Colonic mucosa (tissue), 4 donors: ENCODE measurements at regions not wholly inside any gene's neighbourhood (a gene's known extent, or its start where the extent isn't known, plus 50 kb on each side); places are given as distances from the start of the nearest gene placed in this dataset.

Experiments
- DNase-seq: peaks from one replicate; pipeline ENCODE4 v3.0.0-alpha.2; 2020
- H3K27ac ChIP-seq: fragments of 200-600 bp; one replicate; pipeline ENCODE4 v1.8.0; 2021
- H3K27me3 ChIP-seq: fragments of 200-600 bp; one replicate; pipeline ENCODE4 v1.8.0; 2021
- H3K36me3 ChIP-seq: fragments of 200-600 bp; one replicate; pipeline ENCODE4 v1.8.0; 2021
- H3K4me1 ChIP-seq: fragments of 200-600 bp; one replicate; pipeline ENCODE4 v1.8.0; 2021; ENCODE audit warnings: mild to moderate bottlenecking
- H3K4me3 ChIP-seq: fragments of 200-600 bp; one replicate; pipeline ENCODE4 v1.8.0; 2021
- H3K9ac ChIP-seq, 2 donors: one replicate each; pipeline ENCODE4 v1.7.0; 2013; ENCODE audit warnings: control low read depth in 2 of 2, low read depth in 2 of 2, low read length in 2 of 2
- H3K9me3 ChIP-seq: fragments of 200-600 bp; one replicate; pipeline ENCODE4 v1.8.0; 2021
- CTCF ChIP-seq: fragments of 200-600 bp; IDR thresholded peaks from one replicate; pipeline ENCODE4 v1.8.0; 2022; ENCODE audit warnings: antibody characterized with exemption, mild to moderate bottlenecking
- intact Hi-C: fragments of 100-400 bp; cut with DNase I; formaldehyde crosslinking; loops from one replicate; pipeline ENCODE4 v1.14.1; 2022
- donor health status: healthy.
- donor health status: DM: no; HTN: no; CAD: no.
- donor health status: DM: no; HTN: no; CAD: no.

GRCh38 chr4:22003878-22004277 lies 55.3 kb upstream of the KCNIP4 start:
- no peak overlapping the region for H3K27ac ChIP-seq
- H3K9ac ChIP-seq = no peak overlapping the region
- TF ChIP-seq CTCF = no peak
- no peaks in the 10 kb centered on the region for H3K27me3 ChIP-seq
- H3K9me3 ChIP-seq = no peaks in the 10 kb centered on the region
- no peaks in the 10 kb centered on the region for H3K36me3 ChIP-seq
- H3K4me3 ChIP-seq = no peak overlapping the region
- no peak for DNase-seq
- intact Hi-C loops = no loop called here
- H3K4me1 ChIP-seq = no peaks in the 10 kb centered on the region
